Sigmoid colon (tissue), 6 donors: ENCODE measurements at regions not wholly inside any gene's neighbourhood (a gene's known extent, or its start where the extent isn't known, plus 50 kb on each side); places are given as distances from the start of the nearest gene placed in this dataset.

Experiments
- DNase-seq: peaks from one replicate; pipeline ENCODE4 v3.0.0-alpha.2; 2019
- H3K27ac ChIP-seq, 4 donors: fragments of 200-600 bp; sonication (generic); one replicate each; pipeline ENCODE4 v1.5.1; 2016 to 2019; ENCODE audit warnings: mild to moderate bottlenecking in 1 of 4
- H3K27me3 ChIP-seq, 3 donors: fragments of 200-600 bp; sonication (generic); one replicate each; pipeline ENCODE4 v1.5.1; 2019; ENCODE audit warnings: mild to moderate bottlenecking in 1 of 3
- H3K36me3 ChIP-seq, 4 donors: fragments of 200-600 bp; sonication (generic); one replicate each; pipeline ENCODE4 v1.5.1; 2016 to 2019
- H3K4me1 ChIP-seq, 4 donors: fragments of 200-600 bp; sonication (generic); one replicate each; pipeline ENCODE4 v1.5.1; 2017 to 2019
- H3K4me3 ChIP-seq, 4 donors: fragments of 200-600 bp; sonication (generic); one replicate each; pipeline ENCODE4 v1.5.1; 2017 to 2019; ENCODE audit warnings: mild to moderate bottlenecking in 2 of 4, moderate library complexity in 1 of 4
- H3K9me3 ChIP-seq, 4 donors: fragments of 200-600 bp in 3 of 4; sonication (generic) in 3 of 4; one replicate each; pipeline versions ENCODE4 v1.5.1 to v1.6.1; 2013 to 2019
- CTCF ChIP-seq, 4 experiments: fragments of 450-650 bp in 3 of 4; fragments of 200-600 bp in 1 of 4; IDR thresholded peaks; one replicate each; pipeline ENCODE4 v1.5.1; 2016 to 2019; ENCODE audit warnings: antibody characterized with exemption in 4 of 4, mild to moderate bottlenecking in 3 of 4, moderate library complexity in 2 of 4
- EP300 ChIP-seq, 4 donors: sonication (generic); formaldehyde crosslinking; IDR thresholded peaks; one replicate each; pipeline ENCODE4 v1.6.1; 2017; ENCODE audit warnings: antibody characterized with exemption in 4 of 4
- POLR2A ChIP-seq, 2 donors: fragments of 450-650 bp; IDR thresholded peaks; one replicate each; pipeline ENCODE4 v1.6.1; 2016; ENCODE audit warnings: antibody characterized with exemption in 2 of 2, mild to moderate bottlenecking in 2 of 2, moderate library complexity in 2 of 2
- POLR2AphosphoS5 ChIP-seq, 4 donors: sonication (generic); formaldehyde crosslinking; IDR thresholded peaks; one replicate each; pipeline ENCODE4 v1.6.1; 2017; ENCODE audit warnings: antibody characterized with exemption in 4 of 4
- WGBS, 2 donors: extraction: QIAGEN DNeasy Blood & Tissue Kit; methylation state at CpG; one replicate each; pipeline ENCODE4 v1.1.7; 2013; 5-methylcytosine and 5-hydroxymethylcytosine counted together
- intact Hi-C: fragments of 100-400 bp; cut with DNase I; formaldehyde crosslinking; loops from one replicate; pipeline ENCODE4 v1.15.1; 2023
- donor health status: healthy with polysubstance abuse.
- donor health status: healthy.

- H3K27me3 ChIP-seq: no peaks in the 10 kb centered on the region
- no peak overlapping the region for H3K27ac ChIP-seq
- H3K9me3 ChIP-seq: no peaks in the 10 kb centered on the region
- no peak for TF ChIP-seq POLR2AphosphoS5 (IDR thresholded peaks at IDR 0.05)
- TF ChIP-seq CTCF (IDR thresholded peaks at IDR 0.05): no peak
- no peak for TF ChIP-seq EP300 (IDR thresholded peaks at IDR 0.05)
- no peak for TF ChIP-seq POLR2A (IDR thresholded peaks at IDR 0.05)
- 29 to 73% methylated on average over 11 of the region's 11 CpGs for whole genome bisulfite sequencing, 2 donors
- H3K36me3 ChIP-seq: no peaks in the 10 kb centered on the region
- no peak overlapping the region for H3K4me3 ChIP-seq
- DNase-seq: no peak
- intact Hi-C loops: no loop called here
- peaks cover 0 to 53% (median 48%) of the 10 kb centered on the region in 4 donors for H3K4me1 ChIP-seq
These were observed 257.6 kb upstream of the ZPLD1 start for GRCh38 chr3:102177075-102177755.

- intact Hi-C loops: no loop called here
- Histone ChIP-seq H3K27ac (peak overlapping the region; percentile 46 to 69 (median 64)), H3K4me1 (peaks cover 0 to 53% (median 50%) of the 10 kb centered on the region in 4 donors), H3K4me3 (no peak overlapping the region), H3K36me3 (no peaks in the 10 kb centered on the region), H3K27me3 (no peaks in the 10 kb centered on the region), H3K9me3 (no peaks in the 10 kb centered on the region)
- TF ChIP-seq EP300 (IDR thresholded peaks at IDR 0.05) (no peak), POLR2A (IDR thresholded peaks at IDR 0.05) (no peak), POLR2AphosphoS5 (IDR thresholded peaks at IDR 0.05) (no peak), CTCF (IDR thresholded peaks at IDR 0.05) (no peak)
- no peak for DNase-seq
These were observed 256.0 kb upstream of the ZPLD1 start for GRCh38 chr3:102178817-102179216.

GRCh38 chr3:102179326-102180177 is 255.3 kb upstream of the ZPLD1 start:
- no peaks in the 10 kb centered on the region for H3K9me3 ChIP-seq
- H3K4me3 ChIP-seq: no peak overlapping the region
- no peak for DNase-seq
- no peaks in the 10 kb centered on the region for H3K27me3 ChIP-seq
- H3K27ac ChIP-seq: peak overlapping the region; percentile 46 to 69 (median 64)
- TF ChIP-seq CTCF (IDR thresholded peaks at IDR 0.05): no peak
- peaks cover 0 to 48% (median 45%) of the 10 kb centered on the region in 4 donors for H3K4me1 ChIP-seq
- WGBS, 2 donors: 37 to 39% methylated on average over 6 of the region's 6 CpGs
- H3K36me3 ChIP-seq: no peaks in the 10 kb centered on the region
- intact Hi-C loops: no loop called here

GRCh38 chr3:102180280-102180931 is 254.4 kb upstream of the ZPLD1 start:
- no peaks in the 10 kb centered on the region for H3K9me3 ChIP-seq
- H3K27ac ChIP-seq: peak overlapping the region; percentile 46 to 69 (median 64)
- intact Hi-C loops: no loop called here
- no peaks in the 10 kb centered on the region for H3K36me3 ChIP-seq
- H3K4me1 ChIP-seq: peaks cover 0 to 39% (median 37%) of the 10 kb centered on the region in 4 donors
- WGBS, 2 donors: 10 to 12% methylated on average over 7 of the region's 7 CpGs
- no peaks in the 10 kb centered on the region for H3K27me3 ChIP-seq
- no peak for DNase-seq
- TF ChIP-seq EP300 (IDR thresholded peaks at IDR 0.05) (no peak), POLR2AphosphoS5 (IDR thresholded peaks at IDR 0.05) (peak in 1 of 4 donors; percentile 23)
- no peak overlapping the region for H3K4me3 ChIP-seq
